ENCODE measurements at regions not wholly inside any gene's neighbourhood (a gene's known extent, or its start where the extent isn't known, plus 50 kb on each side); places are given as distances from the start of the nearest gene placed in this dataset.

DNA sequence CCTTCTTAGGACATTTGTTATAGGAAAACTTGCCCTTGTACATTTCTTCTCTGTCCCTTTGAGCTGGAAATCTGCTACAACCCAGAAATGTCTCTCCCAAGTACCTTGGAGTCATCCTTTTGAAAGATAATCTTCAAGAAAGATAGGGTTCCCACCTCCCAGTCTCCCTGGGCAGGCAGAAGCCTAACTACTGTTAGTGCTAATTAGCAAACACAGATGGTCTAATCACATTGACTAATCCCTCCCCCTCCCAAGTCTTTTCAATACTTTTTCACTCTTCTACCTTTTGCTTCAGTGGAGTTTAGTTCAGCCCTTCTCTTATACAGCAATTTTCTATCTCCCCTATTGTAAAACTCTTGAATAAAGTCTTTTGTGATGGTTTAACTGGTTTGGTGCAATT lies 129.8 kb upstream of the PPFIA2 start:
- H3K79me2 ChIP-seq (ENCODE audit: control insufficient read depth, insufficient read depth, low read length), result no peaks in the 10 kb centered on the region
- no peaks in the 10 kb centered on the region for H3K27me3 ChIP-seq (ENCODE audit: control insufficient read depth, extremely low read depth, insufficient read depth, low read length)
- DNase-seq (ENCODE audit: low read depth, low spot score), result no peak
- no peak overlapping the region for H3K4me2 ChIP-seq (ENCODE audit: control insufficient read depth, extremely low read depth, insufficient read depth, low read depth, low read length)
- no peak overlapping the region for H3K9ac ChIP-seq (ENCODE audit: control insufficient read depth, extremely low read depth, insufficient read depth, low read length)
- H3K4me3 ChIP-seq (ENCODE audit: control insufficient read depth in 2 of 3, extremely low read depth in 1 of 3, insufficient read depth in 2 of 3, low read depth in 1 of 3, low read length in 3 of 3), result no peak overlapping the region
- no peak for FAIRE-seq
- no peaks in the 10 kb centered on the region for H3K9me3 ChIP-seq (ENCODE audit: control insufficient read depth, low read depth, low read length)
- no peaks in the 10 kb centered on the region for H3K9me1 ChIP-seq (ENCODE audit: control insufficient read depth, extremely low read depth, insufficient read depth, low read length)
- dilution Hi-C loops (cut with MboI; ENCODE audit: extremely low pct_ligation_motif_present, low sequenced_read_pairs), result no loop called here
- no peaks in the 10 kb centered on the region for H3K4me1 ChIP-seq (ENCODE audit: control insufficient read depth, extremely low read depth, insufficient read depth, low read length)
- no peak overlapping the region for H2AFZ ChIP-seq (ENCODE audit: control insufficient read depth, low read length)
- H4K20me1 ChIP-seq (ENCODE audit: control insufficient read depth, extremely low read depth, insufficient read depth, low read length), result no peaks in the 10 kb centered on the region
- H3K27ac ChIP-seq (ENCODE audit: control insufficient read depth, insufficient read depth, low read length), result no peak overlapping the region
- H3K36me3 ChIP-seq (ENCODE audit: control insufficient read depth in 2 of 2, extremely low read depth in 1 of 2, insufficient read depth in 2 of 2, low read length in 2 of 2), result no peaks in the 10 kb centered on the region
- TF ChIP-seq EZH2 (IDR thresholded peaks at IDR 0.05; ENCODE audit: low read length), result no peak
- TF ChIP-seq, protein P1, sequence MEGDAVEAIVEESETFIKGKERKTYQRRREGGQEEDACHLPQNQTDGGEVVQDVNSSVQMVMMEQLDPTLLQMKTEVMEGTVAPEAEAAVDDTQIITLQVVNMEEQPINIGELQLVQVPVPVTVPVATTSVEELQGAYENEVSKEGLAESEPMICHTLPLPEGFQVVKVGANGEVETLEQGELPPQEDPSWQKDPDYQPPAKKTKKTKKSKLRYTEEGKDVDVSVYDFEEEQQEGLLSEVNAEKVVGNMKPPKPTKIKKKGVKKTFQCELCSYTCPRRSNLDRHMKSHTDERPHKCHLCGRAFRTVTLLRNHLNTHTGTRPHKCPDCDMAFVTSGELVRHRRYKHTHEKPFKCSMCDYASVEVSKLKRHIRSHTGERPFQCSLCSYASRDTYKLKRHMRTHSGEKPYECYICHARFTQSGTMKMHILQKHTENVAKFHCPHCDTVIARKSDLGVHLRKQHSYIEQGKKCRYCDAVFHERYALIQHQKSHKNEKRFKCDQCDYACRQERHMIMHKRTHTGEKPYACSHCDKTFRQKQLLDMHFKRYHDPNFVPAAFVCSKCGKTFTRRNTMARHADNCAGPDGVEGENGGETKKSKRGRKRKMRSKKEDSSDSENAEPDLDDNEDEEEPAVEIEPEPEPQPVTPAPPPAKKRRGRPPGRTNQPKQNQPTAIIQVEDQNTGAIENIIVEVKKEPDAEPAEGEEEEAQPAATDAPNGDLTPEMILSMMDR (optimal IDR thresholded peaks at IDR 0.05 in 1 of 3, IDR thresholded peaks at IDR 0.05 in 1 of 3, conservative IDR thresholded peaks at IDR 0.05 in 1 of 3; ENCODE audit: extremely low read depth in 1 of 3, insufficient read depth in 2 of 3, low read length in 3 of 3), result no peak

DNA sequence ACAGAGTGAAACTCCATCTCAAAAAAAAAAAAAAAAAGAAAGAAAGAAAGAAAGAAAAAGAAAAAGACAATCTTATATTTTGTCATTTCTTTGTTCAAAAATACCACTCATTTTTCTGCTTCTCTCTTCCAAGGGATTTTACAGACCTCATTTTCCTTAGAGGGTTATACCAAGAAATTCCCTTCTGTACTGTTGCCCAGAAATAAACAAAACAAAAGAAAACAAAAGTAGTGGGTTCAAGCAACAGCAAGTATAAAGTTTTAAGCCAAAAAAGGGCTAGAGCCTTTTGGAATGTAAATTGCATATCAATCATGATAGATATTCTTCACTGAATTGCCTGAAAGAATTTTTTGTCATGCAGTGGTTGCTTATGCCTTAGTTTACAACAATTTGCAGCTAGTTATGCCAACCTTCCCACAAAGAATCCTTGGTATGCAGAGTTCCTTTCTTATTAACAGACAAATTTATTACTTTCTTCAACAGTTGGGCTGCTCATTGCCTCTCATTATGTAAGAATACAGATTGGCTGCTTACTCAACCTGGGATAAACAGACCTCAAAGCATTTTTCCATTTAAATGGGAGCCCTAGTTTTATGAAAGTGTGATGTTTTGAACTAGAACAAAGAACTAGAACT lies 129.1 kb upstream of the PPFIA2 start:
- H3K9me3 ChIP-seq (ENCODE audit: control insufficient read depth, low read depth, low read length), result no peaks in the 10 kb centered on the region
- H3K27me3 ChIP-seq (ENCODE audit: control insufficient read depth, extremely low read depth, insufficient read depth, low read length), result no peaks in the 10 kb centered on the region
- no peaks in the 10 kb centered on the region for H3K79me2 ChIP-seq (ENCODE audit: control insufficient read depth, insufficient read depth, low read length)
- no peaks in the 10 kb centered on the region for H3K9me1 ChIP-seq (ENCODE audit: control insufficient read depth, extremely low read depth, insufficient read depth, low read length)
- no peaks in the 10 kb centered on the region for H3K4me1 ChIP-seq (ENCODE audit: control insufficient read depth, extremely low read depth, insufficient read depth, low read length)
- H3K27ac ChIP-seq (ENCODE audit: control insufficient read depth, insufficient read depth, low read length), result no peak overlapping the region
- no peak overlapping the region for H2AFZ ChIP-seq (ENCODE audit: control insufficient read depth, low read length)
- H4K20me1 ChIP-seq (ENCODE audit: control insufficient read depth, extremely low read depth, insufficient read depth, low read length), result no peaks in the 10 kb centered on the region
- FAIRE-seq (no peak), DNase-seq (ENCODE audit: low read depth, low spot score) (no peak)
- dilution Hi-C loops (cut with MboI; ENCODE audit: extremely low pct_ligation_motif_present, low sequenced_read_pairs), result no loop called here
- TF ChIP-seq EZH2 (IDR thresholded peaks at IDR 0.05; ENCODE audit: low read length), result no peak
- TF ChIP-seq, protein P1 (optimal IDR thresholded peaks at IDR 0.05 in 1 of 3, IDR thresholded peaks at IDR 0.05 in 1 of 3, conservative IDR thresholded peaks at IDR 0.05 in 1 of 3; ENCODE audit: extremely low read depth in 1 of 3, insufficient read depth in 2 of 3, low read length in 3 of 3), result no peak
- H3K4me2 ChIP-seq (ENCODE audit: control insufficient read depth, extremely low read depth, insufficient read depth, low read depth, low read length), result no peak overlapping the region
- no peak overlapping the region for H3K4me3 ChIP-seq (ENCODE audit: control insufficient read depth in 2 of 3, extremely low read depth in 1 of 3, insufficient read depth in 2 of 3, low read depth in 1 of 3, low read length in 3 of 3)
- H3K9ac ChIP-seq (ENCODE audit: control insufficient read depth, extremely low read depth, insufficient read depth, low read length), result no peak overlapping the region
- H3K36me3 ChIP-seq (ENCODE audit: control insufficient read depth in 2 of 2, extremely low read depth in 1 of 2, insufficient read depth in 2 of 2, low read length in 2 of 2), result no peaks in the 10 kb centered on the region
